HepG2 (cell line): ENCODE measurements at regions not wholly inside any gene's neighbourhood (a gene's known extent, or its start where the extent isn't known, plus 50 kb on each side); places are given as distances from the start of the nearest gene placed in this dataset.

Experiments
- ATAC-seq: fragments of 200-7000 bp; cut with Tn5 transposase; 3 replicates; pipeline ENCODE4 v1.9.1; 2020; ENCODE audit warnings: mild to moderate bottlenecking, moderate library complexity
- BruUV-seq: library from RNA; stranded (reverse); fragments of 400-500 nt; replicated peaks from 2 replicates; lab custom pipeline; 2021; lab: Mats Ljungman, UMichigan
- CTCF ChIA-PET: fragments of 300-600 bp; formaldehyde crosslinking; extraction: SDS; loops from one replicate; lab custom pipeline; 2021; ENCODE audit warnings: low total read pairs, inconsistent platforms, low intra/inter-chr PET ratio; lab: Yijun Ruan, JAX
- POLR2A ChIA-PET: fragments of 350-600 bp; sonication (Branson Sonifier 250); formaldehyde crosslinking; loops from one replicate; lab custom pipeline; 2020; ENCODE audit warnings: antibody characterized with exemption, inconsistent platforms; lab: Yijun Ruan, JAX
- DNase-seq: peaks from one replicate; pipeline ENCODE4 v3.0.0-alpha.2; 2015; ENCODE audit warnings: low spot score
- FAIRE-seq: peaks from 3 replicates; lab custom pipeline; 2011; peaks lifted over from hg19 to GRCh38; lab: Jason Lieb, UNC
- H2AFZ ChIP-seq: one replicate; pipeline ENCODE4 v1.6.1; 2011; ENCODE audit warnings: low read length, inconsistent platforms
- H3K27ac ChIP-seq: fragments of 300-600 bp; 3 replicates; pipeline ENCODE4 v1.8.0; 2011; ENCODE audit warnings: mixed run types, mild to moderate bottlenecking, mixed read lengths, low read length, inconsistent platforms; ENCODE audit not compliant: insufficient read depth; ENCODE audit errors: extremely low read length
- H3K27me3 ChIP-seq, 2 experiments: fragments of 200-600 bp in 1 of 2; 2 replicates in 1 of 2; 3 replicates in 1 of 2; pipeline versions ENCODE4 v1.6.0 to v1.8.0; 2011; ENCODE audit warnings: low read length in 2 of 2, mild to moderate bottlenecking in 2 of 2, moderate library complexity in 2 of 2, inconsistent platforms in 1 of 2; ENCODE audit not compliant: insufficient read depth in 2 of 2, control insufficient read depth in 1 of 2
- H3K36me3 ChIP-seq, 2 experiments: fragments of 200-600 bp in 1 of 2; replicated peaks in 1 of 2; 2 replicates in 1 of 2; 3 replicates in 1 of 2; pipeline versions ENCODE4 v1.5.1 to v1.8.0; 2011; ENCODE audit warnings: low read length in 2 of 2, inconsistent platforms in 1 of 2; ENCODE audit not compliant: insufficient read depth in 2 of 2, control insufficient read depth in 1 of 2
- H3K4me1 ChIP-seq: 2 replicates; pipeline ENCODE4 v1.5.1; 2012; ENCODE audit warnings: low read length, inconsistent platforms; ENCODE audit not compliant: insufficient read depth
- H3K4me2 ChIP-seq: 2 replicates; pipeline ENCODE4 v1.6.0; 2011; ENCODE audit warnings: low read depth, low read length, inconsistent platforms
- H3K4me3 ChIP-seq, 3 experiments: fragments of 200-600 bp in 1 of 3; sonication (generic), shearing (Covaris generic) in 1 of 3; replicated peaks in 1 of 3; 2 replicates each; pipeline ENCODE4 v1.5.1; 2011 to 2016; ENCODE audit warnings: low read length in 3 of 3, inconsistent platforms in 2 of 3, low read depth in 2 of 3, mild to moderate bottlenecking in 2 of 3, control low read depth in 1 of 3, mixed read lengths in 1 of 3; ENCODE audit not compliant: insufficient read depth in 1 of 3
- H3K79me2 ChIP-seq: one replicate; pipeline ENCODE4 v1.6.1; 2011; ENCODE audit warnings: low read length, inconsistent platforms; ENCODE audit not compliant: insufficient read depth
- H3K9ac ChIP-seq: 2 replicates; pipeline ENCODE4 v1.6.0; 2011; ENCODE audit warnings: mild to moderate bottlenecking, low read depth, low read length, inconsistent platforms; ENCODE audit not compliant: insufficient read depth
- H3K9me3 ChIP-seq: 2 replicates; pipeline ENCODE4 v1.5.1; 2012; ENCODE audit warnings: mild to moderate bottlenecking, low read length
- H4K20me1 ChIP-seq: 2 replicates; pipeline ENCODE4 v1.6.0; 2011; ENCODE audit warnings: inconsistent platforms, mild to moderate bottlenecking, low read length, moderate library complexity; ENCODE audit not compliant: insufficient read depth
- FOXP1 ChIP-seq, 2 experiments: fragments of 450-650 bp in 1 of 2; IDR thresholded peaks; 2 replicates each; pipeline ENCODE4 v1.6.1; 2017 to 2018; ENCODE audit warnings: antibody characterized with exemption in 1 of 2
- MBD4 ChIP-seq: IDR thresholded peaks from 2 replicates; pipeline ENCODE4 v1.6.1; 2012; ENCODE audit warnings: low read length, inconsistent platforms, borderline replicate concordance
- TAF1 ChIP-seq: sonication (generic); formaldehyde crosslinking; IDR thresholded peaks from 2 replicates; pipeline ENCODE4 v1.4.0; 2020; ENCODE audit warnings: missing genetic modification reagents
- UBTF ChIP-seq: sonication (generic); formaldehyde crosslinking; IDR thresholded peaks from 2 replicates; pipeline ENCODE4 v1.4.0; 2020; ENCODE audit warnings: mild to moderate bottlenecking, missing genetic modification reagents
- ZNF160 ChIP-seq: sonication (generic); formaldehyde crosslinking; IDR thresholded peaks from 2 replicates; pipeline ENCODE4 v1.8.0; 2022; ENCODE audit warnings: mild to moderate bottlenecking, inconsistent platforms, missing genetic modification reagents
- ZNF3 ChIP-seq: IDR thresholded peaks from 2 replicates; pipeline ENCODE4 v1.7.0; 2017; ENCODE audit warnings: inconsistent platforms
- WGBS: methylation state at CpG from one replicate; pipeline ENCODE4 v1.1.6; 2017; ENCODE audit warnings: low lambda C conversion rate; 5-methylcytosine and 5-hydroxymethylcytosine counted together
- in situ Hi-C: cut with HindIII; loops from 2 replicates; pipeline ENCODE4 v1.10.0; 2017; ENCODE audit warnings: low pct_unique_long_range_greater_than_20kb; ENCODE audit not compliant: extremely low pct_ligation_motif_present
- intact Hi-C: fragments of 100-400 bp; cut with micrococcal nuclease; formaldehyde crosslinking; loops from one replicate; pipeline ENCODE4 v1.10.0; 2022; ENCODE audit not compliant: unreplicated experiment
- TF ChIP-seq, protein P1 (sequence below): sonication (generic); formaldehyde crosslinking; IDR thresholded peaks from 2 replicates; pipeline ENCODE4 v1.8.0; 2022; ENCODE audit warnings: mild to moderate bottlenecking, missing genetic modification reagents, moderate library complexity
- TF ChIP-seq, protein P2 (sequence below): sonication (generic); formaldehyde crosslinking; IDR thresholded peaks from 2 replicates; pipeline ENCODE4 v1.4.0; 2020; ENCODE audit warnings: missing genetic modification reagents

GRCh38 chr2:12035956-12036639 is 289.7 kb downstream of the LPIN1 start (continued):
- TF ChIP-seq TAF1 (CRISPR knock-in tag) (no peak), FOXP1 (IDR thresholded peaks at IDR 0.05) (no peak), FOXP1 (CRISPR knock-in tag; IDR thresholded peaks at IDR 0.05) (no peak), ZNF3 (no peak), MBD4 (no peak)

DNA sequence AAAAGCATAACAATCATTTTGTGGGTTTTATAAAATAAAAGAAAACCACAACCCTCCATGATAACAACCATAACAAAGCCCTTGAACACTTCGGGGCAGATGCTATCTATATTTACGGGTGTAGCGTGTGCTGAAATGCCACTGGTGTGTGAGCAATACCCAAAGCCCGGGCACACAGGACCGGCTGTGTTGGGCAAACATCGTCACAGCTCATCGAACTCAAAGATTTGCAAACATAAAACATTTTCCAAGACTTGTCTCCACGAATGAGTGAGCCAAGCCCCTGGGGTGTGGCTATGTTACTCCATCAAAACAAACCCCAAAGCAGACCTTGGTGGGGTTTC is 290.2 kb downstream of the LPIN1 start:
- Histone ChIP-seq H4K20me1 (no peaks in the 10 kb centered on the region), H3K4me1 (no peaks in the 10 kb centered on the region), H3K4me3 (no peak overlapping the region), H3K27me3 (peaks cover 2 to 9% of the 10 kb centered on the region in 2 experiments; a peak in 2 of 5 replicates), H3K36me3 (no peaks in the 10 kb centered on the region), H3K9me3 (no peaks in the 10 kb centered on the region), H3K79me2 (no peaks in the 10 kb centered on the region), H3K9ac (no peak overlapping the region), H2AFZ (no peak overlapping the region), H3K4me2 (no peak overlapping the region), H3K27ac (no peak overlapping the region)
- TF ChIP-seq ZNF160 (CRISPR knock-in tag) (no peak), UBTF (no peak)
- TF ChIP-seq, protein P1, sequence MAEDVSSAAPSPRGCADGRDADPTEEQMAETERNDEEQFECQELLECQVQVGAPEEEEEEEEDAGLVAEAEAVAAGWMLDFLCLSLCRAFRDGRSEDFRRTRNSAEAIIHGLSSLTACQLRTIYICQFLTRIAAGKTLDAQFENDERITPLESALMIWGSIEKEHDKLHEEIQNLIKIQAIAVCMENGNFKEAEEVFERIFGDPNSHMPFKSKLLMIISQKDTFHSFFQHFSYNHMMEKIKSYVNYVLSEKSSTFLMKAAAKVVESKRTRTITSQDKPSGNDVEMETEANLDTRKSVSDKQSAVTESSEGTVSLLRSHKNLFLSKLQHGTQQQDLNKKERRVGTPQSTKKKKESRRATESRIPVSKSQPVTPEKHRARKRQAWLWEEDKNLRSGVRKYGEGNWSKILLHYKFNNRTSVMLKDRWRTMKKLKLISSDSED (CRISPR knock-in tag): no peak
- TF ChIP-seq, protein P2, sequence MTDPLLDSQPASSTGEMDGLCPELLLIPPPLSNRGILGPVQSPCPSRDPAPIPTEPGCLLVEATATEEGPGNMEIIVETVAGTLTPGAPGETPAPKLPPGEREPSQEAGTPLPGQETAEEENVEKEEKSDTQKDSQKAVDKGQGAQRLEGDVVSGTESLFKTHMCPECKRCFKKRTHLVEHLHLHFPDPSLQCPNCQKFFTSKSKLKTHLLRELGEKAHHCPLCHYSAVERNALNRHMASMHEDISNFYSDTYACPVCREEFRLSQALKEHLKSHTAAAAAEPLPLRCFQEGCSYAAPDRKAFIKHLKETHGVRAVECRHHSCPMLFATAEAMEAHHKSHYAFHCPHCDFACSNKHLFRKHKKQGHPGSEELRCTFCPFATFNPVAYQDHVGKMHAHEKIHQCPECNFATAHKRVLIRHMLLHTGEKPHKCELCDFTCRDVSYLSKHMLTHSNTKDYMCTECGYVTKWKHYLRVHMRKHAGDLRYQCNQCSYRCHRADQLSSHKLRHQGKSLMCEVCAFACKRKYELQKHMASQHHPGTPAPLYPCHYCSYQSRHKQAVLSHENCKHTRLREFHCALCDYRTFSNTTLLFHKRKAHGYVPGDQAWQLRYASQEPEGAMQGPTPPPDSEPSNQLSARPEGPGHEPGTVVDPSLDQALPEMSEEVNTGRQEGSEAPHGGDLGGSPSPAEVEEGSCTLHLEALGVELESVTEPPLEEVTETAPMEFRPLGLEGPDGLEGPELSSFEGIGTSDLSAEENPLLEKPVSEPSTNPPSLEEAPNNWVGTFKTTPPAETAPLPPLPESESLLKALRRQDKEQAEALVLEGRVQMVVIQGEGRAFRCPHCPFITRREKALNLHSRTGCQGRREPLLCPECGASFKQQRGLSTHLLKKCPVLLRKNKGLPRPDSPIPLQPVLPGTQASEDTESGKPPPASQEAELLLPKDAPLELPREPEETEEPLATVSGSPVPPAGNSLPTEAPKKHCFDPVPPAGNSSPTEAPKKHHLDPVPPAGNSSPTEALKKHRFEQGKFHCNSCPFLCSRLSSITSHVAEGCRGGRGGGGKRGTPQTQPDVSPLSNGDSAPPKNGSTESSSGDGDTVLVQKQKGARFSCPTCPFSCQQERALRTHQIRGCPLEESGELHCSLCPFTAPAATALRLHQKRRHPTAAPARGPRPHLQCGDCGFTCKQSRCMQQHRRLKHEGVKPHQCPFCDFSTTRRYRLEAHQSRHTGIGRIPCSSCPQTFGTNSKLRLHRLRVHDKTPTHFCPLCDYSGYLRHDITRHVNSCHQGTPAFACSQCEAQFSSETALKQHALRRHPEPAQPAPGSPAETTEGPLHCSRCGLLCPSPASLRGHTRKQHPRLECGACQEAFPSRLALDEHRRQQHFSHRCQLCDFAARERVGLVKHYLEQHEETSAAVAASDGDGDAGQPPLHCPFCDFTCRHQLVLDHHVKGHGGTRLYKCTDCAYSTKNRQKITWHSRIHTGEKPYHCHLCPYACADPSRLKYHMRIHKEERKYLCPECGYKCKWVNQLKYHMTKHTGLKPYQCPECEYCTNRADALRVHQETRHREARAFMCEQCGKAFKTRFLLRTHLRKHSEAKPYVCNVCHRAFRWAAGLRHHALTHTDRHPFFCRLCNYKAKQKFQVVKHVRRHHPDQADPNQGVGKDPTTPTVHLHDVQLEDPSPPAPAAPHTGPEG (CRISPR knock-in tag): no peak
- ATAC-seq (no peak), DNase-seq (no peak), FAIRE-seq (no peak)
- CTCF ChIA-PET: no interaction called here
- BruUV-seq: no TSS peak
- intact Hi-C loops (no loop called here), in situ Hi-C loops (no loop called here)
- 25% methylated on average over 8 of the region's 8 CpGs for WGBS
- POLR2A ChIA-PET: no interaction called here
